GM19351 (cell line): ENCODE measurements at regions not wholly inside any gene's neighbourhood (a gene's known extent, or its start where the extent isn't known, plus 50 kb on each side); places are given as distances from the start of the nearest gene placed in this dataset.
"Not testable (repeated sequence)": the region's sequence is repeated elsewhere in the genome, so short reads cannot be mapped to it uniquely, and the experiment has no call there.

Source experiments
- ATAC-seq: cut with Tn5 transposase; IDR thresholded peaks from one replicate; pipeline ENCODE4 v1.9.1; 2021; ENCODE audit warnings: mild to moderate bottlenecking, moderate library complexity; ENCODE audit not compliant: unreplicated experiment

DNA sequence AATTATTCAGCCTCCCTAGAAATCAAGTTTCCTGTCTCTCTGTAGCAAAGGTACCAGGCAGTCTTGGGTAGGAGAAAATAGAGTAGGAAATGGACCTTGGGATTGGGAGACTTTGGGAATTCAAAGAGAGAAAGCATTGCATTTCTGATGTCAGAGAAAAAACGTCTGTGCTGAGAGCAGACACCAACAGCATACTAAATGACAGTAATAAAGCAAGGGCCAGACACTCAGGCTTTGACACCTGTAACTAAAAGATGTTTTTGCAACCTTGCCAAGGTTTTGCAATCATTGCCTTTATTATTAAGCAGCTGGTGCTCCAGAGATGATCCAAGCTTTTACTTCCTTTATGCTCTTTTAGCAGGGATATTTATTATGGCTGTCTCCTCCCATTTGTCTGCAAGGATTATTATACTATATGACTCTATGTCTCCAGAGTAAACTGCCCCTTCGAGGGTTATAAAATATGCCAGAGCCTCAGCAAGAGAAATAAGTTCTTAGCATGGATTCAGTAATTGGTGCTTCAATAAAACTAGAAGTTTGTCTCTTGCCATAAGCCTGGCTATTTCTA, 85.2 kb upstream of the GRAMD1B start:
- ATAC-seq: no peak

DNA sequence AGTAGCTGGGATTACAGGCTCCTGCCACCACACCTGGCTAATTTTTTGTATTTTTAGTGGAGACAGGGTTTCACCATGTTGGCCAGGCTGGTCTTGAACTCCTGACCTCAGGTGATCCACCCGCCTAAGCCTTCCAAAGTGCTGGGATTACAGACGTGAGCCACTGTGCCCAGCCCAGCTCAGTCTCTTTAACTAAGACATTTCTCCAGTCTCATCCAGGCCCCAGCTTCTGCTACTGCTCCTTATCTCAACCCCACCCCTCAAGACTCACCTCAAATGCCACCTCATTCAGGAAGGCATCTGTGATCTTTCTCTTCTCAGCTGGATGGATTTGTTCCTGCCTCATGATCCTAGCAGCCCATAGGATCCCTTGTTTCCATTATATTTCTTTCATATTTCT, 85.9 kb upstream of the GRAMD1B start:
- not testable (repeated sequence) for ATAC-seq

DNA sequence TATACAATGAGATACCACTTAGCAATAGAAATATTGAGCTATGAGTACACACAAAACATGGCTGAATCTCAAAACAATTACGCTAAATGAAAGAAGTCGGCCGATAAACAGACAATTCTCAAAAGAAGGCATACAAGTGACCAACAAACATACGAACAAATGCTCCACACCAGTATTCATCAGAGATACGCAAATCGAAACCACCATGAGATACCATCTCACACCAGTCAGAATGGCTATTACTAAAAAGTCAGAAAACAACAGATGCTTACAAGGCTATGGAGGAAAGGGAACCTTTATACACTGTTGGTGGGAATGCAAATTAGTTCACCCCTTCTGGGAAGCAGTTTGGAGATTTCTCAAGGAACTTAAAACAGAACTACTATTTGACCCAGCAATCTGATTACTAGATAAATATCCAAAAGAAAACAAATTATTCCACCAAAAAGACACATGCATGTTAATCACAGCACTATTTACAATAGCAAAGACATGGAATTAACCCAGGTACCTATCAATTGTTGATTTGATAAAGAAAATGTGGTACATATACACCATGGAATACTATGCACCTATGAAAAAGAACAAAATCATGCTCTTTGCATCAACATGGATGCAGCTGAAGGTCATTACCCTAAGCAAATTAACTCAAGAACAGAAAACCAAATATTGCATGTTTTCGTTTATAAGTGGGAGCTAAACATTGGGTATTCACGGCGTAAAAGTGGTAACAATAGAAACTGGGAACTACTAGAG, 90.9 kb upstream of the GRAMD1B start:
- no peak for ATAC-seq

DNA sequence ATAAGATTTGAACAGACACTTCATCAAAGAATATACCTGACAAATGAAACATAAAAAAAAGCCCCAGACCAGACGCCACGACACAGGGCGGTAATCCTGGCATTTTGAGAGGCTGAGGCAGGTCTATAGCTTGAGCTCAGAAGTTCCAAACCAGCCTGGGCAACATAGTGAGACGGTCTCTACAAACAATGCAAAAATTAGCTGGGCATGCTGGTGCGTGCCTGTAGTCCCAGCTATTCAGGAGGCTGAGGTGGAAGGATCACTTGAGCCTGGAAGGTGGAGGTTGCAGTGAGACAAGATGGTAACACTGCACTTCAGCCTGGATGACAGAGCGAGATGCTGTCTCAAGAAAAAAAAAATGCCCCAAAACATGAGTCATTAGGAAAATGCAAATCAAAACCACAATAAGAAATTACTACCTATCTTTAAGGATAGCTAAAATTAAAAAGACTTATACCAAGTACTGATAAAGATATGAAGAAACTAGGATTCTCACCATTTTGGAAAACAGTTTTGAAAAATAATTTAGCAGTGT, 91.7 kb upstream of the GRAMD1B start:
- ATAC-seq: no peak

DNA sequence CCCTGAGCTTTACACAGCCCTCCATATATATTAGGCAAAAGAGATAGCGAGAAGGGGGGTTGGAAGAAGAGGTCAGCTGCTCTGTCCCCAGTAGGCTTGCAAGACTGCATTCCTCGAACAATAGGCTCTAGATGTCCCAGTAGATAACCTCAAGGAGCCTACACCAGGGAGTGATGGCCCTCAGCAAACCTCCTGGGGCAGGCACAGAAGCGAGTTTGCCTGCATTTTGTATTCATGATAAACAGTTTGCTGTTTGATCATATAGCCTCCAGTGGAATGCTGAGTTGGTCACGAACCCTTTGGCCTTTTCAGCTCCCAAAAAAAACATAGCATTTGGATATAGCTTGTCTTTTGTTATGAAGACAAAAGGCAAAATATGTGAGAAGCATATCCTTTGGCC, 95.1 kb upstream of the GRAMD1B start:
- no peak for ATAC-seq

DNA sequence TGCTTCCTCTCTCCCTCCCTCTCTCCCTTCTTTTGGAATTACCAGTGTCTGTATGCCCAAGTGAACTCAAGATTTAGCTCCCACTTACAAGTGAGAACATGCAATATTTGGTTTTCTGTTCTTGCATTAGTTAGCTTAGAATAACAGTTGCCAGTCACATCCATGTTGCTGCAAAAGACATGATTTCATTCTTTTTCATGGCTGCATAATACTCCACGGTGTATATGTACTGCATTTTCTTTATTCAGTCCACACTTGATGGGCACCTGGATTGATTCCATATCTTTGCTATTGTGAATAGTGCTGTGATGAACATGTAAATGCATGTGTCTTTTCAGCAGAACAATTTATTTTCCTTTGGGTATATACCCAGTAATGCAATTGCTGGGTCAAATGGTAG, 97.5 kb upstream of the GRAMD1B start:
- ATAC-seq: not testable (repeated sequence)

DNA sequence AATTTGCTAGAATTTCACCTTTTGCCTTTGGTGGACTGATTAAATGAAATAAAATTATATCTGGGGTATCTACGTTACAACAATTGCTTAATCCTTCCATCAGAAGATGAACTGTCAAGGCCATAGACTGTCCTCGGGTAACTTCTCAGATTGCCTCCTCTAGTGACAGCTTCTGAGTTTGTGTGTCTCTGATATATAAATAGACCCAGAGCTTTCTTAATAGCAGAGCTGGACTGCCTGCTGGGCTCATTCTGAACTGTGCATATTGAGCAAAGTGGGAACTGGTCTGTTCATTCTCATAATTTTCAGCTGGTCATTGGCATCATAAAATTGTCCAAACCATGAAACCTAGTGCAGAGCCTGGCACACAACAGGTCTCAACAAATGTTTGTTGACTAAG, 99.1 kb upstream of the GRAMD1B start:
- ATAC-seq: no peak

DNA sequence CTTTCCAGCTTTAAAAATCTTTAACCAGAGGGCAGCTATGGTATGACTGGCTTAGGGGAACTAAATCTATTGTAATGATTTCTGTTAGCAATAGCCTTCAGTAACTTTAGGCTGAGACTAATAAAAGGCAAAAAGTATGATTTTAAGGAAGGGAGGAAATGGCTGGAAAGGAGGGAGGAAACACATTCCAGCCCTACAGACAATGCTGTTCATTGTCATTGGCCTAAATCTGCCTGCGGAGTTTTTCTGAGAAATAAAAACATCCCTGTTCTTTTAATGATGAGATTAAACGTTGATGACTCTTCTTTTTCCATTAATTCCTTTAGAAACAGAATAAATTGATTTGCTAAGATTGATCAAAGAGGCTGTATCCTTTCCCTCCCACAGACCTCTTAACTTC, 99.6 kb upstream of the GRAMD1B start:
- ATAC-seq: no peak

DNA sequence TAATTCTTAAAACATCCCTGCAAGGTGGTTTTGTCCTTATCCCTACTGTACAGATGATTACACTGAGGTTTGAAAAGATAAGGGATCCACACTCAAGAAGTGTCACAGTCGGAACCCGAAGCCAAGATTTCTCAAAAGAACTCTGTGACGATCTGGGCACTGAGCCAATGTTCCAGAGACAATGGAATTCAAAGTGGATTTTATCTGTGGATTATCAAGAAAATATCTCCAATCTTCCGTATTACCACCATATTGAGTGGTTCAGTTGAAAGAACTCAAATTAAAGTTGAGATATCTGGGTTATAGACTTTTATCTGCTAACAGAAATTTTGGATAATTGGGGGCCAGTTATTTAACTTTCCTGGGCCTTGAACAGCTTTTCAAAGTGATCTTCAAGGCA, 100.0 kb upstream of the GRAMD1B start:
- ATAC-seq: no peak

DNA sequence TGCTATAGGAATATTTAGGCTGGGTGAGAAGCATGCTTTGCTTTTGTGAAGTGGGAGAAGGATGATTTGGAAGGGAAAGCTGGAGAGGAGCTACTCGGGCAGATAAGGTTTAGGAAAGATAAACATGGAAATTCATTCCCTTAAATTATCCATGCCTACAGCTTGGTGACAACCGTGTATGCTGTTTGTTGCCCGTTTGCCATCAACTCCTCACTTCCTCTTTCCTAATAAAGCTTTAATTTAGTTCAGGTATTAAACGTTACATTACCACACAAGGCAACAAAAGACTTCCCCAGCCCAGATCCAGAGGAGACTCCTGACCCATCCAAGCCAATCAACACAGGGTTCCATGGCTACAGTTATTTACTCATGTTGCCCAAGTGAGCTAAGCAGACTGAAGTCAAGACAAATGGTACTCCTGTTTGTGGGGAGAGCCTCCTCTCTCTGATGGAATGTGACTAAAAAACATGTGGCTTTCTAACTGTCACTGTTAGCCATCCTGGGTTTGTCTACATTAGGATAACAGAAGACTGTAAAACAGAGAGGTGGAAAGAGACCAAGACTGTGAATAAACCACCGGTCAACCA, 101.7 kb upstream of the GRAMD1B start:
- no peak for ATAC-seq

DNA sequence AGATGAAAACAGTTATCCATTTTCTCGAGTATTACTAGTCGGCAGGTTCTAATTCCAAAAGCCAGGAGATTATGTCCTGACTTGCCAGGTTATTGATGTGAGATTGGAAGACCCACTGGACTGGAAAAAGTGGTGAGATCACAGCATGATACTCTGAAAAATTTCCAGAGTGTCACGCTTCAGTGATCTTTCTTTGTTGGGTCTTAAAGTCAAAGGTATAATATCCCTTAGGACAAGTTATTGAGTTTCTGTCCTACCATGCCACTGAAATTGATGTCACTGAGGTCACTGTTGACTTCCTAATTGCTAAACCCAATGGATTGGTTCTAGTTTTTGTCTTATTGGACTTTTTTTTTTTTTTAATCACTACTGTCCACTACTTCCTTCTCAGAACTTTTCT, 104.5 kb upstream of the GRAMD1B start:
- no peak for ATAC-seq

DNA sequence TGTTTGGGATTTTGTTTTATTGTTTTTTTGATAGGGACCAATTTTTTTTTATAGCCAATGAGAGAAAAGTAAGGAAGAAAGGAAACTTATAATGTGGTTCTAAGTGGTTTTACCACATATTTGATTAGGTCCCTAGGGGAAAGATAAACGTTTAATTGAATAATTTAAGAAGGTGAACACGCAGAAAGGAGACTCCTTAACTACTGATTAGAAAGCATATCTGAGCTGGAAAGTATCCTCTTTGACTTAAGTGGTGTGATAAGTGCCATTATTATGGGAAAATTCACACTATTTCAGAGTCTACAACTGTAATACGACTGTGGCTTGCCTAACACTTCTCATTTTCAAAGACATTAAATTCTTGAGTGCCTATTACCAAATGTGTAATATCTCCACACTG, 106.5 kb upstream of the GRAMD1B start:
- no peak for ATAC-seq

DNA sequence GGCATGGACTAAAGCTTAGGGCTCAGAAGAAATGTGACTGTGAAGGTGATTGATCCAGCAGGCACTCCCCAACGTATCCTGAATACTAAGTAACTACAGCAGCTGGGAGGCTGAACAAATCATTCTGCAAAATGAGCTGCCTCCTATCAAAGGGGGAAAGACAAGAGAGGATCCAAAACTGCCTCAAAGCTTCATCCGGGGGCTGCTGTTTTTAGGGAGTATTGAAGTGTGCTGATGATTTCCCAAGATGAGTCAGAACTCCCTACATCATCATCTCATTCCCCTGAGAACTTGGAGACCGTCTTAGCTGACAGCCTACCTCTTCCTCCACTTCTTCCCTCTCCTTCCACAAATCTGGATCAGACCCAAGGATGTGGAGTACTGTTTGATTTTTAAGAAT, 108.4 kb upstream of the GRAMD1B start:
- no peak for ATAC-seq

DNA sequence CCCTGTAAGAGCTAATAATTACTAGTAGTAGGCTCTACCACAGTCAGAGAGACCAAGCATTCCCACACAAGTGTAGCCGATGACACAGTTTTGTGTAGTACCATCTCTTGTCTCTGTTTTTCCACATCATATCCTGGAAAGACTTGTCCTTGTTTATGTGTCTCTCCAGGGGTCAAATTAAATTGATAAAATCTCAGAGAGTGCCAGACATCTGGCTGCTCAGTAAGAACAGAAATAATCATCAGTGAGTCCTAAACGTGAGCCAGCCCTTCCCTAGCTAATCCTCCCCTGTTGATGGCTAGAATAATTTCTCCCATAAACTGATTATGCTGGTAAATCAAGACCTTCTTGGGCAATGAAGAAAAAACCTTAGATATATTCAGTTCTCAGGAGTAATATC, 111.4 kb upstream of the GRAMD1B start:
- ATAC-seq: no peak

DNA sequence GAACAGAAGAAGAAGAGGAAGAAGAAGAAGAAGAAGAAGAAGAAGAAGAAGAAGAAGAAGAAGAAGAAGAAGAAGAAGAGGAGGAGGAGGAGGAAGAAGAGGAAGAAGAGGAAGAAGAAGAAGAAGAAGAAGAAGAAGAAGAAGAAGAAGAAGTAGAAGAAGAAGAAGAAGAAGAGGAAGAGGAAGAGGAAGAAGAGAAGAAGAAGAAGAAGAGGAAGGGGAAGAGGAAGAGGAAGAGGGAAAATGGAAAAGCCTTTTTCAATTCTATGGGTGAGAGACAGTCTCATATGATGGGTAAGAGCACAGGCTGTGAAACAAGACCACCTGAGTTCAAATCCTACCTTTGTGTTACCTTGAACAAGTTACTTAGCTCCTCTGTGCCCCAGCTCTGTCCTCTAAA, 111.9 kb upstream of the GRAMD1B start:
- ATAC-seq: not testable (repeated sequence)

DNA sequence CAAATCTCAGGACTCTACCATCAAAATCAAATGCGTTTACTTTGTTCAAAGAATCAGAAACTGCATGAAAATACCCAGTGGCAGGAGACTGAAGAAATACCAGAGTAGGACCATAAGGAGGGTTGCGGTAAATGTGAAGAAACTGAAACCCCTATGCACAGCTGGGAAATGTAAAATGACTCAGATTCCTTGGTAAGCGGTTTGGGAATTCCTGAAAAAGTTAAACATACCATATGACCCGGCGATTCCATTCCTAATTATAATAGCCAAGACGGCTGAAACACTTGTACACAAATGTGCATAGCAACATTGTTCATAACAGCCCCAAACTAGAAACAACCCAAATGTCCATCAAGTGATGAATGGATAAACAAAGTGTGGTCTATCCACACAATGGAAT, 114.1 kb upstream of the GRAMD1B start:
- ATAC-seq: no peak

DNA sequence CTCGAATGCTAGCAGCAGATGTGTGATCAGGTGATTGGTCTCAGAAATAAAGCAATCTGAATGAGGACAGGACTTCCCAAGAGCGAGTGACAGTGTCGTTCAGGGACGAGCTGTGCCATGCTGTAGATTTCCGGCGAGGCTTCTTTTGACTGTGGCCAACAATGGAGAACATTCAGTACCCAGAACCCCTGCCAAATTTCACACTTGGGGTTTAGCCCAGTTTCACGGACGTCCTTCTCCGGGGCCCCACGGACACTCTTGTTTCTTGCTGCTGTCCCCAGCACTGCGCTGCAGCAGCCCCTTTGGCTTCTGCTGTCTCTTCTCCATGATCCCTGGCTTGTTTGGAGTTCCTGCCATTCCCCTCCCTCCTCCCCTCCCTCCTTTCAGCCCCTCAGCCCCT, 115.1 kb upstream of the GRAMD1B start:
- no peak for ATAC-seq

DNA sequence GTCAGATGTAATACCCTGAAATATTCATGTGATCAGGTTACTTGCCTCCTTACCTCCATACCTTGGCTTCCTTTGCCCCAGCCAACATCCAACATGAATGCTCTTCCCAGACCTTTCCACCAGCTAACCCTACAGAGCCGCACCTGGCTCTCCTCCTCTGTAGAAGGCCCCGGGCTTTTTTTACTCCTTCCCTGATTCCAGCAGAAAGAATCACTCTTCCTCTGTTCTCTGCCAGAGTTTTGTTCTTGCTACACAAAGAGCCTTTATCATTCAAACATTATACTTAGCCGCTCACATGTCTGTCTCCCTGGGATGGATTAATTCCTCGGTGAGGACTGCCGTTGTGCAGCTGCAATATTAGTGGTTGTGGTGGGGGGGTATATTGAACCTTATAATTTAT, 116.8 kb upstream of the GRAMD1B start:
- no peak for ATAC-seq

DNA sequence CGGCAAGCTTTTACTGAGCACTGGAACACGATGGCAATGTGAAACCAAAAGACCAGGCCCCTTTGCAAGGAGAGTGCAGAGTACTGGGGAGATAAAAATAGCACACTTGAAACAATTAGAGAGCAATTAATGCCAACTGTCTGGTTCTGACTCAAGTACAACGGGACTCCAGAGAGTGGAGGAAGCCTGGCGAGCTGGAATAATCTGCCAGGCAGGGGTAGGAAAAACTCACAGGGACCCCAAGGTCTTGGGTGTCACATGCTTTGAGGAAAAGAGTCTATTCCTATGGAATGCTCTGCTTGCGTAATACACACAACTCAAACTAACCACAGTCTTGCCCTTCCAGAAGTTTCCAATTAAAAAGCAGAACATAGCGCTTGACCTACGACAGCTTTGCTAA, 113.0 kb upstream of the CLMP start:
- ATAC-seq: no peak

DNA sequence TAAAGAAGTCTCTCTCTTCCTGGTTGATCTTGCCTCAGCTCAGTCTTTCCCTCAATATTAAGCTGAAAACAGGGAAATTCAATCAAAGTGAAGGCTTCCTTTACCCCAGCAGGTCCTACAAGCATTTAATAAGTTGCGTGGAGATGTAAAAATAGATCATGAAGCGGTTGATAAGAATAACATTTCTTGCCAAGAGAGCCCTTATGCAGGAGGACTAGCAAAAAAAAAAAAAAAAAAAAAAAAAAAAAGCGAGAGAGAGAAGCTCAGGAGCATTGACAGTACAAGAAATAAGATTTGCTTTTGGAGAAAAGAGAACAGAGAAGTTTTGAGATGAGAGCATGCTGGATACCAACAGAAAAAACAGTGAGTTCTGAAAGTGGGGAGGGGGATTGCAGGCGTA, 112.2 kb upstream of the CLMP start:
- ATAC-seq: no peak

DNA sequence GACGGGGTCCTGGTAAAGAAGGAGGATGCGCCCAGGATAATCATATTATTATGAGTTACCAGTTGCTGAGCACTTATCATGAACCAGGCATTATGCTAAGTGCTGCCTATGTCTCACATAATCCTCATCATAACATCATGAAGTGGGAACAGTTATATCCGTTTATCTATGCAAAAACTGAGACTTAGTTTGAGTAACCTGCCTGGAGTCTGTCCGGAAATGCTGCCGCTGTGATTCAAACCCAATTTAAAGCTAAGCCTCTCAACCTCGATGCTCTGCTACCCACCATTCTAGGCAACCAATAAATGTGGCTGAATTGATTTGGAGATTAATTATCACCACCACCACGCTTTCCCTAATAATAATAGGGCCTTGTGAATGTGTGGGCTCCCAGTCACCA, 111.5 kb upstream of the CLMP start:
- ATAC-seq: no peak

DNA sequence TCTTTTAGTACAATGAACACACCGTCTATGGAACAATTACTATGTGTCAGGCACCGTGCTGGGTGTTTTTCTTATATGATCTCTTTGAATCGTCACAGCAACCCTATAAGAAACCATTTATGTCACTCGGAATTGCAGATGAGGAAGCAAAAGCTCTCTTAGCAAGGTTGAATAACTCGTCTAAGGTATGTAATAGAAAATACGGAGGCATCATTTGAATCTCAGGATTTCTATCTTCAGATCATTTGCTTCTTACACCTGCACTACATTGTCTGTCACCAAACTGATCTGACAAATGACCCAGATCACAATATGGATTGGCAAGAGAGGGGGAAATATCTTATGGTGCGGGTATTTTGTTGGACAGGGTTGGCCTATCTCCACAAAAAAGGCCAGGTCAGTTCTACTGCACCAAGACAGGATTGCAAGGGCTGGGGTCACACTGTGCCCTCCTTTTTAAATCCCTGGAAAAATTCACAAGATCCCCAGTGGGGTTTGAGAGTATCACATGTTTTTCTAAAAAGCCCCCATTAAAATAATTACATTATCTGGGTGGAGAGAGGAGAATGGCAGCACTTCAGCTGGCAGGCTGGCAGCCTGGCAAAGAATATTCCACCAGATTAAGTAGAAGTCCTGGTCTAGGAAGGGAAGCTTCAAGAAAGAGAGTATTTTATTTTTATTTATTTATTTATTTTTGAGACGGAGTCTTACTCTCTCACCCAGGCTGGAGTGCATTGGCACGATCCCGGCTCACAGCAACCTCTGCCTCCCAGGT, 110.7 kb upstream of the CLMP start:
- ATAC-seq: no peak
